Ovary (tissue), 7 donors: ENCODE measurements at regions not wholly inside any gene's neighbourhood (a gene's known extent, or its start where the extent isn't known, plus 50 kb on each side); places are given as distances from the start of the nearest gene placed in this dataset.

ENCODE experiments used
- DNase-seq, 5 donors: peaks; one replicate each; pipeline ENCODE4 v3.0.0-alpha.2; 2019 to 2020
- H3K27ac ChIP-seq, 2 donors: fragments of 200-600 bp; one replicate each; pipeline versions ENCODE4 v1.5.1 to v1.8.0; 2019 to 2022
- H3K27me3 ChIP-seq: fragments of 200-600 bp; one replicate; pipeline ENCODE4 v1.8.0; 2022
- H3K36me3 ChIP-seq: fragments of 200-600 bp; sonication (generic); one replicate; pipeline ENCODE4 v1.5.1; 2019
- H3K4me1 ChIP-seq: one replicate; pipeline ENCODE4 v1.8.1; 2013; ENCODE audit warnings: mild to moderate bottlenecking, moderate library complexity; ENCODE audit not compliant: insufficient read depth
- H3K4me3 ChIP-seq: fragments of 200-600 bp; sonication (generic); one replicate; pipeline ENCODE4 v1.5.1; 2017
- H3K9me3 ChIP-seq, 2 donors: fragments of 200-600 bp in 1 of 2; sonication (generic) in 1 of 2; one replicate each; pipeline versions ENCODE4 v1.5.1 to v1.8.1; 2013 to 2019; ENCODE audit warnings: mild to moderate bottlenecking in 1 of 2, moderate library complexity in 1 of 2
- CTCF ChIP-seq, 3 donors: fragments of 450-650 bp in 2 of 3; fragments of 200-600 bp in 1 of 3; IDR thresholded peaks; one replicate each; pipeline versions ENCODE4 v1.5.1 to v1.8.0; 2016 to 2022; ENCODE audit warnings: antibody characterized with exemption in 3 of 3, mild to moderate bottlenecking in 1 of 3
- EP300 ChIP-seq: sonication (generic); formaldehyde crosslinking; IDR thresholded peaks from one replicate; pipeline ENCODE4 v1.6.1; 2017; ENCODE audit warnings: antibody characterized with exemption
- POLR2A ChIP-seq: fragments of 450-650 bp; IDR thresholded peaks from one replicate; pipeline ENCODE4 v1.6.1; 2017; ENCODE audit warnings: antibody characterized with exemption, mild to moderate bottlenecking, moderate library complexity
- WGBS, 3 donors: extraction: QIAGEN DNeasy Blood & Tissue Kit in 1 of 3; methylation state at CpG; one replicate each; pipeline versions ENCODE4 v1.1.5 to v1.1.7; 2013 to 2017; 5-methylcytosine and 5-hydroxymethylcytosine counted together
- intact Hi-C, 4 donors: fragments of 100-400 bp; cut with DNase I; formaldehyde crosslinking; loops; one replicate each; pipeline versions ENCODE4 v1.11.0 to v1.15.1; 2022 to 2023
- donor health status: DM: no; HTN: no; CAD: no; lungs with moderate emphysema.
- donor health status: DM: no; HTN: no; CAD: no.
- donor health status: Bipolar disorder and iron deficiency.
- donor health status: DM: no; HTN: no; CAD: no.
- donor health status: DM: yes; HTN: yes; CAD: no.

- no peak overlapping the region for H3K4me3 ChIP-seq
- TF ChIP-seq POLR2A (no peak), EP300 (no peak), CTCF (IDR thresholded peaks at IDR 0.05) (no peak)
- intact Hi-C loops = no loop called here
- H3K27ac ChIP-seq = no peak overlapping the region
- DNase-seq = no peak
- no peaks in the 10 kb centered on the region for H3K4me1 ChIP-seq
- no peaks in the 10 kb centered on the region for H3K27me3 ChIP-seq
- 85 to 91% (median 89%) methylated on average over 6 of the region's 6 CpGs for WGBS, 3 donors
- no peaks in the 10 kb centered on the region for H3K9me3 ChIP-seq
- no peaks in the 10 kb centered on the region for H3K36me3 ChIP-seq
Observed at GRCh38 chr11:127711748-127712147, 711.2 kb upstream of the KIRREL3 start.

- intact Hi-C loops = no loop called here
- 76 to 83% (median 82%) methylated on average over 1 of the region's 1 CpG for WGBS, 3 donors
- H3K4me1 ChIP-seq = no peaks in the 10 kb centered on the region
- no peaks in the 10 kb centered on the region for H3K27me3 ChIP-seq
- H3K4me3 ChIP-seq = no peak overlapping the region
- DNase-seq = no peak
- no peaks in the 10 kb centered on the region for H3K9me3 ChIP-seq
- TF ChIP-seq CTCF (IDR thresholded peaks at IDR 0.05) (no peak), EP300 (no peak), POLR2A (no peak)
- no peak overlapping the region for H3K27ac ChIP-seq
- H3K36me3 ChIP-seq = no peaks in the 10 kb centered on the region
Observed at GRCh38 chr11:127710831-127711230, 710.3 kb upstream of the KIRREL3 start.

- no peaks in the 10 kb centered on the region for H3K27me3 ChIP-seq
- WGBS, 3 donors = 27 to 34% (median 32%) methylated on average over 3 of the region's 3 CpGs
Observed at GRCh38 chr11:127709960-127710359, 709.4 kb upstream of the KIRREL3 start.

GRCh38 chr11:127693686-127694085 is 693.1 kb upstream of the KIRREL3 start:
- WGBS, 3 donors = 77 to 88% (median 83%) methylated on average over 3 of the region's 3 CpGs
- H3K36me3 ChIP-seq = no peaks in the 10 kb centered on the region
- DNase-seq = no peak
- H3K27ac ChIP-seq = no peak overlapping the region
- no peaks in the 10 kb centered on the region for H3K27me3 ChIP-seq
- TF ChIP-seq EP300 (no peak), CTCF (IDR thresholded peaks at IDR 0.05) (no peak), POLR2A (no peak)
- no peak overlapping the region for H3K4me3 ChIP-seq
- no peaks in the 10 kb centered on the region for H3K4me1 ChIP-seq
- intact Hi-C loops = no loop called here
- no peaks in the 10 kb centered on the region for H3K9me3 ChIP-seq

More at GRCh38 chr11:127709960-127710359, 709.4 kb upstream of the KIRREL3 start:
- no peak for DNase-seq
- Histone ChIP-seq H3K27ac (no peak overlapping the region), H3K9me3 (no peaks in the 10 kb centered on the region), H3K4me1 (no peaks in the 10 kb centered on the region), H3K36me3 (no peaks in the 10 kb centered on the region), H3K4me3 (no peak overlapping the region)
- intact Hi-C loops = no loop called here
- TF ChIP-seq EP300 (no peak), POLR2A (no peak)

- H3K4me1 ChIP-seq = no peaks in the 10 kb centered on the region
- intact Hi-C loops = no loop called here
- H3K36me3 ChIP-seq = no peaks in the 10 kb centered on the region
- no peak overlapping the region for H3K27ac ChIP-seq
- no peaks in the 10 kb centered on the region for H3K27me3 ChIP-seq
- 81 to 87% (median 86%) methylated on average over 4 of the region's 4 CpGs for WGBS, 3 donors
- DNase-seq = no peak
- H3K9me3 ChIP-seq = no peaks in the 10 kb centered on the region
- TF ChIP-seq EP300 (no peak), POLR2A (no peak), CTCF (IDR thresholded peaks at IDR 0.05) (no peak)
- H3K4me3 ChIP-seq = no peak overlapping the region
Observed at GRCh38 chr11:127683321-127683720, 682.8 kb upstream of the KIRREL3 start.
